Ecto neural progenitor cell (in vitro differentiated cells): ENCODE measurements at regions not wholly inside any gene's neighbourhood (a gene's known extent, or its start where the extent isn't known, plus 50 kb on each side); places are given as distances from the start of the nearest gene placed in this dataset.

Source experiments
- DNase-seq: peaks from one replicate; pipeline ENCODE4 v3.0.0-alpha.2; 2018; ENCODE audit warnings: low spot score

- no peak for DNase-seq
Observed at GRCh38 chr2:188220535-188220934, 71.1 kb upstream of the GULP1 start.

GRCh38 chr2:188227713-188228112 is 64.0 kb upstream of the GULP1 start:
- DNase-seq: no peak

GRCh38 chr2:188235364-188235763 is 56.3 kb upstream of the GULP1 start:
- DNase-seq: no peak

GRCh38 chr2:188238386-188238785 is 53.3 kb upstream of the GULP1 start:
- DNase-seq: no peak
